GM21723 (cell line): ENCODE measurements at regions not wholly inside any gene's neighbourhood (a gene's known extent, or its start where the extent isn't known, plus 50 kb on each side); places are given as distances from the start of the nearest gene placed in this dataset.
"Not testable (repeated sequence)": the region's sequence is repeated elsewhere in the genome, so short reads cannot be mapped to it uniquely, and the experiment has no call there.

Source experiments
- ATAC-seq: cut with Tn5 transposase; IDR thresholded peaks from one replicate; pipeline ENCODE4 v1.9.1; 2021; ENCODE audit warnings: mild to moderate bottlenecking, moderate library complexity; ENCODE audit not compliant: unreplicated experiment

GRCh38 chr2:215799194-215799593 lies 214.2 kb downstream of the MREG start:
- no peak for ATAC-seq

GRCh38 chr2:215797676-215798075 lies 215.7 kb downstream of the MREG start:
- no peak for ATAC-seq

GRCh38 chr2:215796140-215796855 lies 217.1 kb downstream of the MREG start:
- no peak for ATAC-seq

GRCh38 chr2:215794829-215795546 lies 218.4 kb downstream of the MREG start:
- ATAC-seq: no peak

- ATAC-seq: no peak
Measured at GRCh38 chr2:215793747-215794595, 219.4 kb downstream of the MREG start.

GRCh38 chr2:215791481-215791937 lies 221.8 kb downstream of the MREG start:
- ATAC-seq: no peak

GRCh38 chr2:215790523-215791421 lies 222.6 kb downstream of the MREG start:
- no peak for ATAC-seq

- ATAC-seq: no peak
Measured at GRCh38 chr2:215787565-215788178, 225.7 kb downstream of the MREG start.

- ATAC-seq: no peak
Measured at GRCh38 chr2:215787025-215787424, 226.3 kb downstream of the MREG start.

- ATAC-seq: no peak
Measured at GRCh38 chr2:215784371-215784783, 229.0 kb downstream of the MREG start.

- ATAC-seq: not testable (repeated sequence)
Measured at GRCh38 chr2:215783640-215784039, 229.7 kb downstream of the MREG start.

- ATAC-seq: no peak
Measured at GRCh38 chr2:215782965-215783364, 230.4 kb downstream of the MREG start.

- no peak for ATAC-seq
Measured at GRCh38 chr2:215782295-215782694, 231.1 kb downstream of the MREG start.

- no peak for ATAC-seq
Measured at GRCh38 chr2:215780907-215781685, 232.3 kb downstream of the MREG start.

- no peak for ATAC-seq
Measured at GRCh38 chr2:215780313-215780712, 233.0 kb downstream of the MREG start.

- no peak for ATAC-seq
Measured at GRCh38 chr2:215779912-215780311, 233.4 kb downstream of the MREG start.

GRCh38 chr2:215777465-215778044 lies 235.8 kb downstream of the MREG start:
- no peak for ATAC-seq

- ATAC-seq: no peak
Measured at GRCh38 chr2:215775106-215775505, 238.2 kb downstream of the MREG start.

GRCh38 chr2:215773728-215774127 lies 239.6 kb downstream of the MREG start:
- ATAC-seq: no peak
